ENCODE measurements at regions not wholly inside any gene's neighbourhood (a gene's known extent, or its start where the extent isn't known, plus 50 kb on each side); places are given as distances from the start of the nearest gene placed in this dataset.

DNA sequence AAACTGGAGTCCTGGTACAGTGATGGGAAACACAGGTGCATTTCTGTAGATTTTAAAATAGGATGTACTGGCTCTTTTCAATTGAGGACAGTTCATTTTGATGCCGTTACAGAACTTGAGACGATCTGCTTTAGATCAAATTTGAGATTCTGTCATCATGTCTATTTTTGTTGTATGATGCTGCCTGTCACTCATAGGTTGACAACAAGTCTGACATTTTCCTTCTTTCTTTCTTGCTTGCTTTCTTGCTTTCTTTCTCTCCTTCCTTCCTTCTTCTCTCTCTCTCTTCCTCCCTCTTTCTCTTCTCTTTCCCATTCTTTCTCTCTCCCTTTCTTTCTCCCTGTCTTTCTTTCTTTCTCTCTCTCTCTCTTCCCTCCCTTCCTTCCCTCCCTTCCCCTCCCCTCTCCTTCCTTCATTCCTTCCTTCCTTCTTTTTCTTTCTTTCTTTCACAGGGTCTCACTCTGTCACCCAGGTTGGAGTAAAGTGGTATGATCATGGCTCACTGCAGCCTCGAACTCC lies 152.6 kb upstream of the SGK1 start:
- no peak for DNase-seq
- intact Hi-C loops (cut with DNase I; ENCODE audit: low total_unique reads): no loop called here
- H3K27me3 ChIP-seq (replicated peaks in 1 of 7): no peaks in the 10 kb centered on the region
- WGBS, 5 donors: 91 to 98% (median 96%) methylated on average over 3 of the region's 3 CpGs
- no peaks in the 10 kb centered on the region for H3K4me1 ChIP-seq
- H3K27ac ChIP-seq: no peak overlapping the region
- no peaks in the 10 kb centered on the region for H3K9me3 ChIP-seq
- no peak overlapping the region for H3K4me3 ChIP-seq
- TF ChIP-seq POLR2AphosphoS5 (IDR thresholded peaks at IDR 0.05) (no peak), POLR2A (IDR thresholded peaks at IDR 0.05) (no peak)
- TF ChIP-seq, protein P1, sequence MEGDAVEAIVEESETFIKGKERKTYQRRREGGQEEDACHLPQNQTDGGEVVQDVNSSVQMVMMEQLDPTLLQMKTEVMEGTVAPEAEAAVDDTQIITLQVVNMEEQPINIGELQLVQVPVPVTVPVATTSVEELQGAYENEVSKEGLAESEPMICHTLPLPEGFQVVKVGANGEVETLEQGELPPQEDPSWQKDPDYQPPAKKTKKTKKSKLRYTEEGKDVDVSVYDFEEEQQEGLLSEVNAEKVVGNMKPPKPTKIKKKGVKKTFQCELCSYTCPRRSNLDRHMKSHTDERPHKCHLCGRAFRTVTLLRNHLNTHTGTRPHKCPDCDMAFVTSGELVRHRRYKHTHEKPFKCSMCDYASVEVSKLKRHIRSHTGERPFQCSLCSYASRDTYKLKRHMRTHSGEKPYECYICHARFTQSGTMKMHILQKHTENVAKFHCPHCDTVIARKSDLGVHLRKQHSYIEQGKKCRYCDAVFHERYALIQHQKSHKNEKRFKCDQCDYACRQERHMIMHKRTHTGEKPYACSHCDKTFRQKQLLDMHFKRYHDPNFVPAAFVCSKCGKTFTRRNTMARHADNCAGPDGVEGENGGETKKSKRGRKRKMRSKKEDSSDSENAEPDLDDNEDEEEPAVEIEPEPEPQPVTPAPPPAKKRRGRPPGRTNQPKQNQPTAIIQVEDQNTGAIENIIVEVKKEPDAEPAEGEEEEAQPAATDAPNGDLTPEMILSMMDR (IDR thresholded peaks at IDR 0.05 in 8 of 11, conservative IDR thresholded peaks at IDR 0.05 in 3 of 11): no peak
- H3K36me3 ChIP-seq: no peaks in the 10 kb centered on the region

DNA sequence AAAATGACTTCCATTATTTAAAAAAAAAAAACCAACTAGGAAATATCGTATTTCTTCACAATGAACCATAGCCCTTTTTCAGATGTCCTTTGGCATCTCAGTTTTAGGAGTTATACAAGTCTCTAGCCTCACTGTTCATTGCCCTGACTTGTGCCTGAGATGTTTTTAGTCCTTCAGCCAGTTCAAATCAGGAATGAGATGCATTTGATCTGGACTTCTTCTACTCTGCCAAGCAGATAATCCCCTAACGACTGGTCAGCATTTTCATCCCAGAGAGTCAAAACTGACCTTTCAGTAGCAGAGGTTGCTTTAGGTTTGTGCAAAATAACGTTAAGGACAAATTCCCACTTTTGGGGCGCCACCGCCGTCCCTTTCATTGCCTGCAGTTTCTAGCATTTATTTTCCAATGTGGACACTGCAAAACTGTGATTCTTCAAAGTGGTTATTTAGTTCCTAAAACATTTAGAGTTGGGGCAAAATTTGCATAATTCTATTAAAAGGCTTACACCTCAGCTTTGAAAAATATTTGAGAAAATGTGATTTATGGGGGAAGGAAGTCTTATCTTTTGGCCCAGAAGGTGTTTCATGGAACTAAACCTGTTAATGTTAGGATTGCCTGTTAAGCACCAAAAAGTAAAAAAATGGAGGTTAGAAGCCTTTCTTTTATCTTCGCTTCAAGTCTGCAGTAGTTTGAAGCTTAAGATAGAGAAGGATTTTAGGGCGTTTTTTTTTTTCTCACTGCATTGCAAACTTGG lies 152.0 kb upstream of the SGK1 start:
- no peak overlapping the region for H3K27ac ChIP-seq
- intact Hi-C loops (cut with DNase I; ENCODE audit: low total_unique reads): no loop called here
- WGBS, 5 donors: 71 to 83% (median 78%) methylated on average over 8 of the region's 8 CpGs
- TF ChIP-seq, protein P1 (IDR thresholded peaks at IDR 0.05 in 8 of 11, conservative IDR thresholded peaks at IDR 0.05 in 3 of 11): no peak
- TF ChIP-seq POLR2AphosphoS5 (IDR thresholded peaks at IDR 0.05) (no peak), POLR2A (IDR thresholded peaks at IDR 0.05) (no peak)
- peaks cover 0 to 2% (median 0%) of the 10 kb centered on the region in 6 donors for H3K4me1 ChIP-seq
- no peaks in the 10 kb centered on the region for H3K9me3 ChIP-seq
- no peaks in the 10 kb centered on the region for H3K27me3 ChIP-seq (replicated peaks in 1 of 7)
- H3K4me3 ChIP-seq: no peak overlapping the region
- DNase-seq: no peak
- no peaks in the 10 kb centered on the region for H3K36me3 ChIP-seq

DNA sequence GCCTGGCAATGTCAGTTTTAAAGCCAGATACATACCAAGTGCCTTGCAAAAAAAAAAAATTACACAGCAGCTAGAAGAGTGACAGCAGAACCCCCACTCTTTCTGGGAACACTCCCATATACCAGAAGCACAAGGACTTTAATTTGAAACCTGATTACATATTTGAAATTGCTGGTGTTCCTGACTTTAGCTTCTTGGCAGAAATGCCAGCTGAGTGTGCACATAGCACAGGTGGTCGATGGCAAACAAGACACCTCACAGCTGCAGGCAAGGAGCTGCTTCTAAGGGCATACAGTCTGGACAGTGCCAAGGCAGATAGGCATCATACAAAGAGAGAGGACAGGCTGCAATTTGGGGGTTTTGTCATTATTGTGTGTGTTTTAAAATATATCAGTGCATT lies 150.7 kb upstream of the SGK1 start:
- TF ChIP-seq, protein P1 (IDR thresholded peaks at IDR 0.05 in 8 of 11, conservative IDR thresholded peaks at IDR 0.05 in 3 of 11): no peak
- TF ChIP-seq POLR2A (IDR thresholded peaks at IDR 0.05): no peak
- no peak for TF ChIP-seq POLR2AphosphoS5 (IDR thresholded peaks at IDR 0.05)
- WGBS, 5 donors: 61 to 94% (median 83%) methylated on average over 1 of the region's 1 CpG
- no peaks in the 10 kb centered on the region for H3K36me3 ChIP-seq
- no peak for DNase-seq
- no peaks in the 10 kb centered on the region for H3K9me3 ChIP-seq
- intact Hi-C loops (cut with DNase I; ENCODE audit: low total_unique reads): no loop called here
- H3K27me3 ChIP-seq (replicated peaks in 1 of 7): no peaks in the 10 kb centered on the region
- peaks cover 0 to 3% (median 0%) of the 10 kb centered on the region in 6 donors for H3K4me1 ChIP-seq
- H3K4me3 ChIP-seq: no peak overlapping the region
- no peak overlapping the region for H3K27ac ChIP-seq

DNA sequence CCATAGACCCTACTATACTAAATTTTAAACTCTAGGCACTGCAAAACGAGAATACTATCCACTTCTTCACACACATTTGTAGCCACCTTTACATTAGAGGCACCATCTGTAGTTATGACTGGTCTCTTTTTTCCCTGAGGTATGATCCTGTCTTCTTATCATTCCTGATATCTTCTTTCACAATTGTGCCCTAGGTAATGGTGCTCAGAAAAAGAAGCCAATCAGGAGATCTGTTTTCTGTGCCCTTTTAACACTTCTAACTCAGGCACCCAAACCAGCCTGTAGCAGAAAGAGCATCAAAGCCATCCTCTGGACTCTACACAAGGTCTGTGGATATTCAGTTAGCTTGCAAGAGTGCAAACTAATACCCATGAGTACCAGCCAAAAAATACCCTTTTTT lies 149.7 kb upstream of the SGK1 start:
- no peak for DNase-seq
- H3K36me3 ChIP-seq: no peaks in the 10 kb centered on the region
- no peak overlapping the region for H3K27ac ChIP-seq
- peaks cover 0 to 3% (median 0%) of the 10 kb centered on the region in 6 donors for H3K4me1 ChIP-seq
- intact Hi-C loops (cut with DNase I; ENCODE audit: low total_unique reads): no loop called here
- no peaks in the 10 kb centered on the region for H3K27me3 ChIP-seq (replicated peaks in 1 of 7)
- 70 to 100% (median 84%) methylated on average over 1 of the region's 1 CpG for WGBS, 5 donors
- H3K4me3 ChIP-seq: no peak overlapping the region
- no peak for TF ChIP-seq POLR2AphosphoS5 (IDR thresholded peaks at IDR 0.05)
- no peak for TF ChIP-seq POLR2A (IDR thresholded peaks at IDR 0.05)
- TF ChIP-seq, protein P1 (IDR thresholded peaks at IDR 0.05 in 8 of 11, conservative IDR thresholded peaks at IDR 0.05 in 3 of 11): no peak
- H3K9me3 ChIP-seq: no peaks in the 10 kb centered on the region

Measured in spleen (tissue), 11 donors.